ENCODE measurements at regions not wholly inside any gene's neighbourhood (a gene's known extent, or its start where the extent isn't known, plus 50 kb on each side); places are given as distances from the start of the nearest gene placed in this dataset.
"Not testable (repeated sequence)": the region's sequence is repeated elsewhere in the genome, so short reads cannot be mapped to it uniquely, and the experiment has no call there.

DNA sequence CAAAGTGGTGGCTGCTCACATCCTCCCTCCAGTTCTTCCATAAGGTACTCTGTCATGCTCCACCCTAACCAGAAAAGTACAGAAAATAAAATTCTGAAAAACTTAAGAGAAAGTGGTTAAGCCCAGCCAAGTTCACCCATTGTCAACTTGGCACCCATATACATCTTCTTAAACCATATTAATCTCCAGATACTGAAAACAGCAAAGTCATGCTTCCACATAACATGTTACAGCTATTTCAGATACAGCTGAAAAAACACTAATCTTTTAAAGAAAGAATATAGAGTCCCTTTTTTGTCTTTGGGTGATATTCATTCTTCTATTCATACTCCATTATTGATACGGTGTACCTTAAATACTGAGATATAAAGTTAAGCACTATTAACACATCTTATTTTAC, 577.8 kb downstream of the KCNT2 start:
- no peaks in the 10 kb centered on the region for H3K36me3 Mint-ChIP-seq (ENCODE audit: low read depth)
- H3K27me3 Mint-ChIP-seq (ENCODE audit: low read depth) = no peaks in the 10 kb centered on the region
- no peaks in the 10 kb centered on the region for H3K9me3 Mint-ChIP-seq

DNA sequence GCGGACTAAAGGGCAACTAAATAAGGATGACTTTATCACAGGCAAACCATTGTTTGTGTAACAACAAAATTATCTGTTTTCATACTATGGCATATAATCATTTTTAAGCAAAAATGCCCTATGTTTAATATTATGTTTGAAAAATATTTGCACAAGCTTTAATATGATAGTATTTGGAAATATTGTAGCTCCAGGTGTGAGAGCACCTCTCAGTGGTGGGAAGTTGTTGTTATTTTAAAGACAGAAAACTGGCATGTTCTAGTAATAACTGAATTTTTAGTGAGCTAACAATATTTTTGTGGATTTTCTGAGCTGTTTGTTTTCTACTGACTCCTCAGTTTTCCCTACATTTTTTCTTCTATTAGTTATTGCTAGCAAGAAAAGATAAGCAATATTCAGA, 578.8 kb downstream of the KCNT2 start:
- H3K4me3 Mint-ChIP-seq = no peak overlapping the region
- no peaks in the 10 kb centered on the region for H3K36me3 Mint-ChIP-seq (ENCODE audit: low read depth)
- intact Hi-C loops (cut with micrococcal nuclease) = no loop called here
- H3K4me1 Mint-ChIP-seq (ENCODE audit: low read depth) = no peaks in the 10 kb centered on the region
- no peak overlapping the region for H3K27ac Mint-ChIP-seq
- no peaks in the 10 kb centered on the region for H3K27me3 Mint-ChIP-seq (ENCODE audit: low read depth)
- no peak for DNase-seq
- CTCF ChIA-PET = no interaction called here
- H3K9me3 Mint-ChIP-seq = no peaks in the 10 kb centered on the region

More for the DNA sequence above, 577.8 kb downstream of the KCNT2 start:
- Mint-ChIP-seq H3K4me3 (no peak overlapping the region), H3K27ac (no peak overlapping the region), H3K4me1 (ENCODE audit: low read depth) (no peaks in the 10 kb centered on the region)
- CTCF ChIA-PET = interaction anchor here (0.6 kb wide), 1 partner anchor 46 kb away, joined by 6 read pairs; no protein-coding TSS in a partner anchor
- intact Hi-C loops (cut with micrococcal nuclease) = no loop called here
- no peak for DNase-seq

DNA sequence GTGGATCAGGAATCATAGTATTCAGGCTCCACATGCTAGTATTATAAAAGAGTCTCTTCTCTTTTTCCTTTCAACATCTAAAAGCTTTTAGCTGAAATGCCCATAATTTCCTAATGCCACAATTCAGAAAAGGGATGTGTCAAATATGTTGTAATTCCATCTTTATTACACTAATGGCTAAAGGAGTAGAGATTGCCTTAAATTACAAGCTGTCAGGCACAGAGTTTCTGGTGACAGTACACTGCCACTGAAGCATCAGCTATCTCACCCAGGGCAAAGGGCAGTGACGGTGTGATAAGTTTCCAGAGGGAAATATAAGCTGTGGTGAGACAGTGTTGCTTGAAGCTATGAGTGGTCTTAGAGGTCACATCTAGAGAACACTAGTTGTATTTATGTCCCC, 581.1 kb downstream of the KCNT2 start:
- Mint-ChIP-seq H3K36me3 (ENCODE audit: low read depth) (no peaks in the 10 kb centered on the region), H3K4me3 (no peak overlapping the region), H3K4me1 (ENCODE audit: low read depth) (no peaks in the 10 kb centered on the region), H3K27me3 (ENCODE audit: low read depth) (no peaks in the 10 kb centered on the region), H3K27ac (no peak overlapping the region), H3K9me3 (no peaks in the 10 kb centered on the region)
- intact Hi-C loops (cut with micrococcal nuclease) = no loop called here
- no peak for DNase-seq
- CTCF ChIA-PET = interaction anchor here (0.8 kb wide), 1 partner anchor 23 kb away, joined by 3 read pairs; no protein-coding TSS in a partner anchor

DNA sequence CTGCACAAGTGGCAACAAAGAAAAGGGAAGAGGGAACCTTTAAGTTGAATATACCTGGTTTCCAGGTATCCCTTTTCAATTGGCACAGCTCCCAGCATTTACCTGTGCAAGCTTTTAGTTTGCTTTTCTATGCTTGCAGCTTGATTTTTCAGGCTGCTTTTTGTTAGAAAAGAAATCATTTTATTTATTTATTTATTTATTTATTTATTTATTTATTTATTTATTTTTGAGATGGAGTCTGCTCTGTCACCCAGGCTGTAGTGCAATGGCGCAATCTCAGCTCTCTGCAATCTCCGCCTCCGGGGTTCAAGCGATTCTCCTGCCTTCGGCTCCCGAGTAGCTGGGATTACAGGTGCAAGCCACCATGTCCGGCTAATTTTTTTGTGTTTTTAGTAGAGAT, 587.1 kb downstream of the KCNT2 start:
- H3K9me3 Mint-ChIP-seq; H3K27me3 Mint-ChIP-seq (ENCODE audit: low read depth); H3K4me3 Mint-ChIP-seq; H3K27ac Mint-ChIP-seq; H3K4me1 Mint-ChIP-seq (ENCODE audit: low read depth); DNase-seq; CTCF ChIA-PET; intact Hi-C loops (cut with micrococcal nuclease); H3K36me3 Mint-ChIP-seq (ENCODE audit: low read depth): not testable (repeated sequence)

DNA sequence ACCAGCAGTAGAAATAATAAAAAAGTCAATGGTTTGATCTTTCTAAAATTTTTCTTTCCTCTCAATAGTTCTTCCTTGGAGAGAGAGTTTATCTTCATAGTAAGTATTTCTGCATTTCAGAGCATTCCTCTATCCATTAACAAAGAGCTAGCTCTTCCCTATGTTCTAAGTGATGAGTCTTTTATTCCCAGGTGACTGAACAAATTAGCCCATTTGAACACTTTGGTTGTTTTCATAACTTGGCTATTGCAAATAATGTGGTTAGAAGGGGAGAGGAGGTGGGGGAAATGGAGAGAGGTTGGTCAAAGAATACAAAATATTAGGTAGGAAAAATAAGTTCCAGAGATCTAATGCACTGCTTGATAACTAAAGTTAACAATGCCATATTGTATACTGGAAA, 598.9 kb downstream of the KCNT2 start:
- H3K36me3 Mint-ChIP-seq (ENCODE audit: low read depth) = no peaks in the 10 kb centered on the region
- H3K4me3 Mint-ChIP-seq = no peak overlapping the region
- no peak overlapping the region for H3K27ac Mint-ChIP-seq
- H3K9me3 Mint-ChIP-seq = no peaks in the 10 kb centered on the region
- CTCF ChIA-PET = no interaction called here
- no peaks in the 10 kb centered on the region for H3K4me1 Mint-ChIP-seq (ENCODE audit: low read depth)
- intact Hi-C loops (cut with micrococcal nuclease) = no loop called here
- no peaks in the 10 kb centered on the region for H3K27me3 Mint-ChIP-seq (ENCODE audit: low read depth)
- no peak for DNase-seq

DNA sequence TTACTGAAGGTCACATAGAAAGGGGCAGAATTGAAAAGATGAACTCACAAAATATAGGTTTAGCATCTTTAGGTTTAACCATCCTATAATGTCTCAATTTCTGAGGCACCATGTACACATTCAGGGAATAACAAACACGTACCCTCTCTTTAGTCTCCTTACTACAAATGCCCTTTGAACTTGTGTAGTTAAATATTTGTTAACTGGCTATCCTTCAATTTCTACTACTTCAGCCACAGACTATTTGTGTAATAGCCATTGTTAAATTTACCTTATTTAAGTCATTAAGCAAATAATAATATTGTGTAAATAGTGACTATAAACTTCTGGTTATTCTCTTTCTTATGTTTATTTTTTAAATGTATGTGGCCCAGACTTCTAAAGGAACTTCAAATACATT, 600.5 kb downstream of the KCNT2 start:
- Mint-ChIP-seq H3K27ac (no peak overlapping the region), H3K4me1 (ENCODE audit: low read depth) (no peaks in the 10 kb centered on the region), H3K4me3 (no peak overlapping the region), H3K36me3 (ENCODE audit: low read depth) (no peaks in the 10 kb centered on the region), H3K27me3 (ENCODE audit: low read depth) (no peaks in the 10 kb centered on the region), H3K9me3 (no peaks in the 10 kb centered on the region)
- CTCF ChIA-PET = no interaction called here
- intact Hi-C loops (cut with micrococcal nuclease) = no loop called here
- no peak for DNase-seq

DNA sequence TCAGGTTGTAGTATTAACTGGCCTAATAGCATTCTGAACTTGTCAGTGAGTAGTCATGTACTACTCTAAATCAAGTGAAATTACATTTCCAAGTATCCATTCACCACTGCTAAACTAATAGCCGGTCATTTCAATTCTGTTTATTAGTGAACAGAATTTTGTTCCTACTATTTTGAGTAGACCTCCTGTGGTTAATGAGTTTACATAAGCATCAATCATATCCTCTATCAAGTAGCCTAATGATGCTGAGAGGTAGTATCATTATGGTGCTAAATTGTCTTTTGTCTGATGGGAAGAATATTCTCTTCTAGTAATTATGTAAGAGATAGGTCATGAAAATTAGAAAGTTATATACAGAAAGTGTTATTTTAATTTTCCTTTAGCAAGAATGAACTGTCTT, 602.8 kb downstream of the KCNT2 start:
- no peak for DNase-seq
- H3K27me3 Mint-ChIP-seq (ENCODE audit: low read depth) = no peaks in the 10 kb centered on the region
- H3K36me3 Mint-ChIP-seq (ENCODE audit: low read depth) = no peaks in the 10 kb centered on the region
- H3K27ac Mint-ChIP-seq = no peak overlapping the region
- intact Hi-C loops (cut with micrococcal nuclease) = no loop called here
- no peaks in the 10 kb centered on the region for H3K9me3 Mint-ChIP-seq
- H3K4me1 Mint-ChIP-seq (ENCODE audit: low read depth) = no peaks in the 10 kb centered on the region
- CTCF ChIA-PET = no interaction called here
- no peak overlapping the region for H3K4me3 Mint-ChIP-seq

DNA sequence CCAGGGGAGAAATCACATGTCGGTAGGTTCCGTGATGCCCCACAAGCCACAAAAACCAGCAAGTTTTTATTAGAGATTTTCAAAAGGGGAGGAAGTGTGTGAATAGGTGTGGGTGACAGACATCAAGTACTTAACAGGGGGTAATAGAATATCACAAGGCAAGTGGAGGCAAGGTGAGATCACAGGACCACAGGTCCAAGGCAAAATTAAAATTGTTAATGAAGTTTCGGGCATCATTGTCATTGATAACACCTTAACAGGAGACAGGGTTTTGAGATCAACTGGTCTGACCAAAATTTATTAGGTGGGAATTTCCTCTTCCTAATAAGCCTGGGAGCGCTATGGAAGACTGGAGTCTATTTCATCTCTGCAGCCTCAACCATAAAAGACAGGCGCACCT, 603.9 kb downstream of the KCNT2 start:
- H3K27me3 Mint-ChIP-seq (ENCODE audit: low read depth); H3K4me3 Mint-ChIP-seq; DNase-seq; H3K4me1 Mint-ChIP-seq (ENCODE audit: low read depth); H3K27ac Mint-ChIP-seq; H3K9me3 Mint-ChIP-seq; intact Hi-C loops (cut with micrococcal nuclease); CTCF ChIA-PET; H3K36me3 Mint-ChIP-seq (ENCODE audit: low read depth): not testable (repeated sequence)

DNA sequence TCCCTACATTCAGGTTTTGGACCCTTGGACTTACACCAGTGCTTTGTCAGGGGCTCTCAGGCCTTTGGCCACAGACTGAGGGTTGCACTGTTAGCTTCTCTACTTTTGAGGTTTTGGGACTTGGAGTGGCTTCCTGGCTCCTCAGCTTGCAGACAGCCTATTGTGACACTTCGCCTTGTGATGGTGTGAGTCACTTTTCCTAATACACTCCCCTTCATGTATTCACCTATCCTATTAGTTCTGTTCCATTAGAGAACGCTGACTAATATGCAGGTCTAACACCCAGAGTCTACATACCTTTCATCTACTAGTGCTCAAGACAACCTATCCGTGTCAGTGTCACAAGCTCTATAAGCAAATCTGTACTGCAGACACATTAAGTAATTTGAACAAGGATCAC, 605.3 kb downstream of the KCNT2 start:
- CTCF ChIA-PET = no interaction called here
- no peak for DNase-seq

DNA sequence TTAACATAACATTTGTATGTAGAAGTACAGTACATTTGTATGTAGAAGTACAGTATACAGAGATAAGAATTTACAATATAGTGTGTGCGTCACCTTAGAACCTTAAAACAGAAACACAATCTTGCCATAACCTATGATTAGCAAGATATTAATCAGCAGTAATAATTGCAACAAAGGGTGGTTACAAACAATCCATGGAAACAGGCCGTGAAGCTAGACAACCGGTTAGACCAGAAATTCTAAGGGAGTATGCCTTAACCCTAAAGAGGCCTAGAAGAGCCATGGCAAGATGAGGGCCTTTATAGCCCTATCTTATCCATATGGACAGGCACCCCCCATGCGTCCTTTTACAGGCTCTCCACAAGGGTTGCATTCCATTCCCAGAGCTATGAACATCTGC, 605.9 kb downstream of the KCNT2 start:
- H3K4me1 Mint-ChIP-seq (ENCODE audit: low read depth); H3K27me3 Mint-ChIP-seq (ENCODE audit: low read depth); H3K4me3 Mint-ChIP-seq; H3K9me3 Mint-ChIP-seq; CTCF ChIA-PET; DNase-seq; H3K27ac Mint-ChIP-seq; H3K36me3 Mint-ChIP-seq (ENCODE audit: low read depth); intact Hi-C loops (cut with micrococcal nuclease): not testable (repeated sequence)

More for the DNA sequence above, 605.3 kb downstream of the KCNT2 start:
- no peaks in the 10 kb centered on the region for H3K4me1 Mint-ChIP-seq (ENCODE audit: low read depth)
- H3K27ac Mint-ChIP-seq = no peak overlapping the region
- no peaks in the 10 kb centered on the region for H3K27me3 Mint-ChIP-seq (ENCODE audit: low read depth)
- no peak overlapping the region for H3K4me3 Mint-ChIP-seq
- no peaks in the 10 kb centered on the region for H3K36me3 Mint-ChIP-seq (ENCODE audit: low read depth)
- H3K9me3 Mint-ChIP-seq = no peaks in the 10 kb centered on the region
- intact Hi-C loops (cut with micrococcal nuclease) = no loop called here

DNA sequence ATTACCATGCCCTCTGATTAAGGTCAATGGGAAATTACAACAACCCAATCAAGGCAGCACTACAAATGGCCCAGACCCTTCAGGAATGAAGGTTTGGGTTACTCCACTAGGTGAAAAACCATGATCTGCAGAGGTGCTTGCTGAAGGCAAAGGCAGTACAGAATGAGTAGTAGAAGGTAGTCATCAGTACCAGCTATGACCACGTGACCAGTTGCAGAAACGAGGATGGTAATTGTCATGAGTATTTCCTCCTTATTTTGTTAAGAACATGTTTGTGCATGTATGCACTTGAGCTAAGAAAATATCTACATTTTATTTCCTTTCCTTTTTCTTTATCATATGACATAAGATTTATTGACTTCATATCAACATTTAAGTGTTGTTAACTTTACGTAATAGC, 607.1 kb downstream of the KCNT2 start:
- CTCF ChIA-PET = no interaction called here
- no peak for DNase-seq
- no peaks in the 10 kb centered on the region for H3K36me3 Mint-ChIP-seq (ENCODE audit: low read depth)
- H3K9me3 Mint-ChIP-seq = no peaks in the 10 kb centered on the region
- no peak overlapping the region for H3K27ac Mint-ChIP-seq
- no peaks in the 10 kb centered on the region for H3K27me3 Mint-ChIP-seq (ENCODE audit: low read depth)
- no peak overlapping the region for H3K4me3 Mint-ChIP-seq
- no peaks in the 10 kb centered on the region for H3K4me1 Mint-ChIP-seq (ENCODE audit: low read depth)
- intact Hi-C loops (cut with micrococcal nuclease) = no loop called here

DNA sequence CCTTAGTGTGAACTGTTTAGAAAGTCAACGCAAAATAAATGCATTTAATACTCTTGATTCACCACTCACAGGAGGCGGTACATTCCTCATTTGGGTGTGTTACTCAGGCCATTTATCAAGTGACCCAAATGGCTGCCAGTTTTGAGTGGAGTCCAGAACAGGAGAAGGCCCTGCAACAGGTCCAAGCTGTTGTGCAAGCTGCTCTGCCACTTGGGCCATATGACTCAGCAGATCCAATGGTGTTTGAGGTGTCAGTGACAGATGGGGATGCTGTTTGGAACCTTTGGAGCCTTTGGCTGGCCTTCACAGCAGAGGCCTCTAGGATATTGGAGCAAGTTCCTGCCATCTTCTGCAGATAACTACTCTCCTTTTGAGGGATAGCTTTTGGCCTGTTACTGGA, 609.2 kb downstream of the KCNT2 start:
- Mint-ChIP-seq H3K4me1 (ENCODE audit: low read depth) (no peaks in the 10 kb centered on the region), H3K27me3 (ENCODE audit: low read depth) (no peaks in the 10 kb centered on the region), H3K9me3 (no peaks in the 10 kb centered on the region), H3K27ac (no peak overlapping the region), H3K36me3 (ENCODE audit: low read depth) (no peaks in the 10 kb centered on the region), H3K4me3 (no peak overlapping the region)
- CTCF ChIA-PET = no interaction called here
- intact Hi-C loops (cut with micrococcal nuclease) = no loop called here
- no peak for DNase-seq

DNA sequence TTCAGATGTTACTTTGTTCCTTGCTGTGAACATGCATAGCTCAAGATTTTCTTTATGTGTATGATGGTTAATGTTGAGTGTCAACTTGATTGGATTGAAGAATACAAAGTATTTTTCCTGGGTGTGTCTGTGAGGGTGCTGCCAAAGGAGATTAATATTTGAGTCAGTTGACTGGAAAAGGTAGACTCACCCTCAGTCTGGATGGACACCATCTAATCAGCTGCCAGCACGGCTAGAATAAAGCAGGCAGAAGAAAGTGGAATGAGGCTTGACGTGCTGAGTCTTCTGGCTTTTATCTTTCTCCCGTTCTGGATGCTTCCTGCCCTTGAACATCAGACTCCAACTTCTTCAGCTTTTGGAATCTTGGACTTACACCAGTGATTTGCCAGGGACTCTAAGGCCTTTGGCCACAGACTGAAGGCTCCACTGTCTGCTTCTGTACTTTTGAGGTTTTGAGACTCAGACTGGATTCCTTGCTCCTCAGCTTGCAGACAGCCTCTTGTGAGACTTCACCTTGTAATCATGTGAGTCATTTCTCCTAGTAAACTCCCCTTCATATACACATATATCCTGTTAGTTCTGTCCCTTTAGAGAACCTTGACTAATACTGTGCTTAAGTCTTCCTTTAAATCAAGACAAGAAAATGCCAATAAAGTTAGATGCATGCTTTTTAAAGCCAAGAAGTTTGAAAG, 626.6 kb downstream of the KCNT2 start:
- CTCF ChIA-PET = no interaction called here
- Mint-ChIP-seq H3K9me3 (no peaks in the 10 kb centered on the region), H3K27ac (no peak overlapping the region), H3K4me1 (ENCODE audit: low read depth) (no peaks in the 10 kb centered on the region), H3K27me3 (ENCODE audit: low read depth) (no peaks in the 10 kb centered on the region), H3K4me3 (no peak overlapping the region), H3K36me3 (ENCODE audit: low read depth) (no peaks in the 10 kb centered on the region)
- no peak for DNase-seq
- intact Hi-C loops (cut with micrococcal nuclease) = no loop called here

DNA sequence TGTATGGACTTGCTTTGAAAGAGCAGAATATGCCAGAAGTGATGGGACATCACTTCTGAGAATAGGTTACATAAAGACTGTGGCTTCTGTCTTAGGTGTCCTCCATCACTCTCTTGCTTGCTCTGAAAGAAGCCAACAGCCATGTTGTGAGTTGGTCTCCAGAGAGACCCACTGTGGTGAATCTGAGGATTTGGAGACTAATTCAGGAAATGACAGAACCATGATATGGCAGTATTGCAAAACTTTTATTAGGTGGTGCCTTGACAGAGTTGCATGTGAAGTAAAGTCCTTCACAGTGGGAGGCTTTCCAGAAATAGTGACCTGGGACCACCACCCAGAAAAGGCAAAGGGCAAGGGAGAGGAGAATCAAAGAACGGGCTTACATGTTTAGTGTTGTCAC, 628.6 kb downstream of the KCNT2 start:
- CTCF ChIA-PET = no interaction called here
- Mint-ChIP-seq H3K27ac (no peak overlapping the region), H3K4me1 (ENCODE audit: low read depth) (no peaks in the 10 kb centered on the region), H3K27me3 (ENCODE audit: low read depth) (no peaks in the 10 kb centered on the region), H3K9me3 (peaks cover 2% of the 10 kb centered on the region), H3K36me3 (ENCODE audit: low read depth) (no peaks in the 10 kb centered on the region), H3K4me3 (no peak overlapping the region)
- intact Hi-C loops (cut with micrococcal nuclease) = no loop called here
- DNase-seq = no peak
